Calu3 (cell line): ENCODE measurements at regions not wholly inside any gene's neighbourhood (a gene's known extent, or its start where the extent isn't known, plus 50 kb on each side); places are given as distances from the start of the nearest gene placed in this dataset.
"Not testable (repeated sequence)": the region's sequence is repeated elsewhere in the genome, so short reads cannot be mapped to it uniquely, and the experiment has no call there.

ENCODE experiments used
- BruUV-seq: library from RNA; stranded (reverse); fragments of 400-500 nt; replicated peaks from 2 replicates; lab custom pipeline; 2021; lab: Mats Ljungman, UMichigan
- CTCF ChIA-PET: fragments of 300-600 bp; sonication (Branson Sonifier 250); formaldehyde crosslinking; loops from one replicate; lab custom pipeline; 2022; ENCODE audit warnings: antibody characterized with exemption; lab: Charles Lee
- DNase-seq: peaks from one replicate; pipeline ENCODE4 v3.0.0; 2022
- H3K27ac Mint-ChIP-seq: one replicate; pipeline ENCODE4 v1.8.0; 2022; ENCODE audit warnings: mixed read lengths; ENCODE audit not compliant: unreplicated experiment
- H3K27me3 Mint-ChIP-seq: one replicate; pipeline ENCODE4 v1.8.0; 2022; ENCODE audit warnings: mixed read lengths; ENCODE audit not compliant: unreplicated experiment
- H3K36me3 Mint-ChIP-seq: one replicate; pipeline ENCODE4 v1.8.0; 2022; ENCODE audit warnings: mild to moderate bottlenecking, moderate library complexity, mixed read lengths; ENCODE audit not compliant: insufficient read depth, unreplicated experiment
- H3K4me1 Mint-ChIP-seq: one replicate; pipeline ENCODE4 v1.8.0; 2022; ENCODE audit warnings: mild to moderate bottlenecking, low read depth, mixed read lengths; ENCODE audit not compliant: unreplicated experiment
- H3K4me3 Mint-ChIP-seq: one replicate; pipeline ENCODE4 v1.8.0; 2022; ENCODE audit warnings: mild to moderate bottlenecking, low read depth, moderate library complexity, mixed read lengths; ENCODE audit not compliant: unreplicated experiment
- H3K9me3 Mint-ChIP-seq: one replicate; pipeline ENCODE4 v1.8.0; 2022; ENCODE audit warnings: low read depth, mixed read lengths; ENCODE audit not compliant: unreplicated experiment
- intact Hi-C: fragments of 100-400 bp; cut with micrococcal nuclease; formaldehyde crosslinking; loops from one replicate; pipeline ENCODE4 v1.10.0; 2022; ENCODE audit not compliant: unreplicated experiment
- TF ChIP-seq, protein P1 (sequence below): fragments of 200-600 bp; IDR thresholded peaks from one replicate; pipeline ENCODE4 v1.8.0; 2022; ENCODE audit warnings: antibody characterized with exemption; ENCODE audit not compliant: unreplicated experiment

DNA sequence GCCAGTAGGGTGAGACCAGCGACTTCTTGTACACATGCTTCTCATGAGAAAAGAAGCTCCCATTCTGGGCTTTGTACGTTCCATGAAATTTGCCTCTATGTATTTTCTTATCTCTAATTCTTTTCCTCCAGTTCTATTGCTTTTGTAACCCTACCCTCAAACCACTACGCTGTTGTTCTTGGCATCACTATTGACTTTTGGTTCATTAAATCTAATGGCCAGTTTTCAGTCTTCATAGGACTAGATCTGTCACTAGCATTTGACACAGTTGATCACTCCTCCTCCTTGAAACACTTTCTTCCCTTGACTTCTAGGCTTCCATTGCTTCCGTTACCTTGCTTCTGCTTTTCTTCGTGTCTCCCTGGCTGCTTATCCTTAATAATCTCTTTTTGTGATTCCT, 121.7 kb upstream of the GOLGA6L4 start:
- no TSS peak for BruUV-seq
- Mint-ChIP-seq H3K4me3 (no peak overlapping the region), H3K9me3 (peaks cover 5% of the 10 kb centered on the region), H3K27ac (no peak overlapping the region), H3K4me1 (peaks cover 9% of the 10 kb centered on the region), H3K36me3 (no peaks in the 10 kb centered on the region), H3K27me3 (peaks cover 40% of the 10 kb centered on the region)
- TF ChIP-seq, protein P1, sequence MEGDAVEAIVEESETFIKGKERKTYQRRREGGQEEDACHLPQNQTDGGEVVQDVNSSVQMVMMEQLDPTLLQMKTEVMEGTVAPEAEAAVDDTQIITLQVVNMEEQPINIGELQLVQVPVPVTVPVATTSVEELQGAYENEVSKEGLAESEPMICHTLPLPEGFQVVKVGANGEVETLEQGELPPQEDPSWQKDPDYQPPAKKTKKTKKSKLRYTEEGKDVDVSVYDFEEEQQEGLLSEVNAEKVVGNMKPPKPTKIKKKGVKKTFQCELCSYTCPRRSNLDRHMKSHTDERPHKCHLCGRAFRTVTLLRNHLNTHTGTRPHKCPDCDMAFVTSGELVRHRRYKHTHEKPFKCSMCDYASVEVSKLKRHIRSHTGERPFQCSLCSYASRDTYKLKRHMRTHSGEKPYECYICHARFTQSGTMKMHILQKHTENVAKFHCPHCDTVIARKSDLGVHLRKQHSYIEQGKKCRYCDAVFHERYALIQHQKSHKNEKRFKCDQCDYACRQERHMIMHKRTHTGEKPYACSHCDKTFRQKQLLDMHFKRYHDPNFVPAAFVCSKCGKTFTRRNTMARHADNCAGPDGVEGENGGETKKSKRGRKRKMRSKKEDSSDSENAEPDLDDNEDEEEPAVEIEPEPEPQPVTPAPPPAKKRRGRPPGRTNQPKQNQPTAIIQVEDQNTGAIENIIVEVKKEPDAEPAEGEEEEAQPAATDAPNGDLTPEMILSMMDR: no peak
- intact Hi-C loops: no loop called here
- no peak for DNase-seq
- CTCF ChIA-PET: no interaction called here

DNA sequence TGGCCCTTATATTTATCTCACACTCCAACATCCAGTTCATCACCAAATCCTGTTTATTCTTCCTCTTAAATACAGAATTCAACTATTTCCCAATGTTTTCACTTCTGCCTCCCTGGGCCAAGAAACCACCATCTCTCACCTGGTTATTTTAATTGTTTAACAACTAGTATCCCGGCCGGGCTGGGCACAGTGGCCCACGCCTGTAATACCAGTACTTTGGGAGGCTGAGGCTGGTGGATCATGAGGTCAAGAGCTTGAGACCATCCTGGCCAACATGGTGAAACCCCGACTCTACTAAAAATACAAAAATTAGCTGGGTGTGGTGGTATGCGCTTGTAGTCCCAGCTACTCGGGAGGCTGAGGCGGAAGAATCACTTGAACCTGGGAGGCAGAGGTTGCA, 120.9 kb upstream of the GOLGA6L4 start:
- intact Hi-C loops, H3K36me3 Mint-ChIP-seq, H3K4me1 Mint-ChIP-seq, BruUV-seq, H3K27ac Mint-ChIP-seq, H3K9me3 Mint-ChIP-seq, DNase-seq, H3K4me3 Mint-ChIP-seq, CTCF ChIA-PET: not testable (repeated sequence)
- peaks cover 47% of the 10 kb centered on the region for H3K27me3 Mint-ChIP-seq

DNA sequence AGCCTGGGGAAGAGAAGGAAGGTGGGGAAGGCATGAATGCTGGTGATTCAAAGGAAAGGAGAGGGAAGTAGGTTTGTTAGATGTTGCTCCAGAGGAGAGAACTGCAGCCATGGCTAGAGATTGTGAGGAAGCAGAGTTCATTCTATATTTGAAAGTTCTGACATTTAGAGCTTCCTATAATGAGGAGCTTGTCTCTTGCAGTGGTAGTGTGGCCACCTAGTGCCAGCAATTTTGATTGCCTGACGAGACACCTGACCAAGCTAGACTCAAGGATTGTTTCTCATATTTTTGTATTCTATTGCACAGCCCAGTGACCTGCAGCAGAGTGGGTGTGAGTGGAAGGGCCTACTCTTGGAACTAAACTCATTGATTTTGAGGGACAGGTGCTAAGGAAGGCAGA, 116.2 kb upstream of the GOLGA6L4 start:
- BruUV-seq, H3K9me3 Mint-ChIP-seq, H3K4me3 Mint-ChIP-seq, intact Hi-C loops, H3K27ac Mint-ChIP-seq, CTCF ChIA-PET, H3K36me3 Mint-ChIP-seq, H3K4me1 Mint-ChIP-seq: not testable (repeated sequence)
- peaks cover 79% of the 10 kb centered on the region for H3K27me3 Mint-ChIP-seq
- DNase-seq: peak; percentile 10

DNA sequence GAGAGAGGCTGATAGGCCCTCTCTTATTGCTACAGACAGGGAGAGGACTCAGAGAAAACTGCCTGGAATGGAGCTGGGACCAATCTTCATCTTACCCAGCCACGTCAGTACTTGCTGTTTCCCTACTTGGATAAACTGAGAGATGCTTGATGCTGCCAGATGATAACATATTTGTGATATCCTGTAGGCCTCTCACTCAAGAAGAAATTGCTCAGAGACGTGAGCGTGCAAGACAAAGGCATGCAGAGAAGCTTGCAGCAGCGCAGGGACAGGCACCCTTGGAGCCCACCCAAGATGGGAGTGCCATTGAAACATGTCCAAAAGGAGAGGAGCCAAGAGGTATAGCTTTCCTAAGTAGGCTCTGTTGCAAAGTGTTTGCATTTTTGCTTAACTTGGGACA, 114.7 kb upstream of the GOLGA6L4 start:
- H3K36me3 Mint-ChIP-seq, H3K27ac Mint-ChIP-seq, DNase-seq, intact Hi-C loops, H3K4me1 Mint-ChIP-seq, H3K9me3 Mint-ChIP-seq, H3K4me3 Mint-ChIP-seq, BruUV-seq: not testable (repeated sequence)
- H3K27me3 Mint-ChIP-seq: peaks cover 85% of the 10 kb centered on the region
- CTCF ChIA-PET: interaction anchor here (0.7 kb wide), 2 partner anchors 27 to 86 kb away, joined by 3 read pairs; no protein-coding TSS in a partner anchor

DNA sequence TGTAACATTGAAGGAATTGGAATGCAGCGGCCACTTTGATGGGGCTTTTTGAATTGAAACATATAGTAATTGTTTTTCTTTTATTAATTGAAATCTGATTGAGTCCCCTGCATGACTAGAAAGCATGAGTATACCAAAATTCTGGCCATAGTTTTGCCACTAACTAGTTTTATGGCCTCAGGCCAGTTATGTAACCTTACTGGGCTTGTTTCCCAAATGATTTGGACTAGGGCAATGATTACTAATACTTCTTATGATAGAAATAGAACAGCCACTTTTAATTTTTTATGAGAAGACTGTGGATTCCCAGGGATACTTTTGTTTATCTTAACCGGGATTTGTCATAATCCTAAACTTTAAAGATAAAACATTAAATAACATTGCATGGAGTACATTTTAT, 106.9 kb upstream of the GOLGA6L4 start:
- H3K4me3 Mint-ChIP-seq, CTCF ChIA-PET, H3K27ac Mint-ChIP-seq, BruUV-seq, H3K36me3 Mint-ChIP-seq, DNase-seq, H3K9me3 Mint-ChIP-seq, intact Hi-C loops: not testable (repeated sequence)
- Mint-ChIP-seq H3K27me3 (peaks cover 34% of the 10 kb centered on the region), H3K4me1 (peaks cover 14% of the 10 kb centered on the region)

DNA sequence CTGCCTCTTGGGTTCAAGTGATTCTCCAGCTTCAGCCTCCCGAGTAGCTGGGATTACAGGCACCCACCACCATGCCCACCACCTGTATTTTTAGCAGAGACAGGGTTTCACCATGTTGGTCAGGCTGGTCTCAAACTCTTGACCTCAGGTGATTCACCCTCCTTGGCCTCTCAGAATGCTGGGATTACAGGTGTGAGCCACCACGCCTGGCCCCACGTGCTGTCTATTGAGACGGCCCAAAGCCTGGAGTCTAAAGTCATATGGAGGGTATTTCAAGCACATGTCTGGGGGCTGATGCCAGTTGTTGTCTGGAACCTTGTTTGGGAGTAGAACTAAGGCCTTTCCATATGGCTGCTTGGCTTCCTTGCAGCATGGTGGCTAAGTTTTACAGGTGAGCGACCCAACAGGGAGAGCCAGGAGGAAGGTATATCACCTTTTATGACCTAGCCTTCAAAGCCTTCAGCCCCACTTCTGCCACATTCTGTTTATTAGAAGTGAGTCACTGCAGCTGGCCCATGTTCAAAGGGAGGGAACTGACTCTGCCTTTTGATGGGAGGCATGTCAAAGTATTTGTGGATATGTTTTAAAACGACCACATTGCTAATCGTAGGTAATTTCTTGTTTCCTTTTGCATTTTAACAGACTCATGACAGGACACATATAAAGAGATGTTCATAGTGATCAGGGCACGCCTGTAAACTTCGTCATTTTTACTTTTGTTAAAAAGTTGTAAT, 105.3 kb upstream of the GOLGA6L4 start:
- CTCF ChIA-PET, BruUV-seq: not testable (repeated sequence)

DNA sequence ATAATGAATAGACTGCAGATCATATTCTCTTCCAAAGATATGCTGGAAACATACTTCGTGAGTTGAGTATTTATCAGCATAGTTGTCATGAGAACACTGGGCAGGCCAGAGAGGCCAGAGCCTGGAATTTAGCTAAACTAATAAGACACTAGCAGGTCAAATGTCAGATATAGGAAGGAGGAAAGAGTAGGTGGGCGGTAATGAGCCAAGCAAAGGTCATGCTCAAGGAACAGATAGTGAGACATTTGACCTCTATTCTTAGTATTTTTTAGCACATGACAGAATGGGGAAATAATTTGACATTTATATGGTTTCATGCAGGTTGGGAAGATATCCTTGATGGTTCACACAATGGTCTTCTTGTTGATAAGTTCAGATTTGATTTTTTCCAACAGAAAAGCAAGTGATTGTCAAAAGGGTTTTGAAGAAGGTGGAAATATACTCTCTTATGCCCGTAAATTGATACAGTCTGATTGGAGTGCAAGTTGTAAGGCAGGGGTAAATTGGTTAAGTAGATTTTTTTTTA, 99.6 kb upstream of the GOLGA6L4 start:
- H3K9me3 Mint-ChIP-seq, DNase-seq, intact Hi-C loops, BruUV-seq, H3K36me3 Mint-ChIP-seq, CTCF ChIA-PET, H3K4me3 Mint-ChIP-seq, H3K27me3 Mint-ChIP-seq, H3K27ac Mint-ChIP-seq: not testable (repeated sequence)
- peaks cover 13% of the 10 kb centered on the region for H3K4me1 Mint-ChIP-seq

More for the DNA sequence above, 105.3 kb upstream of the GOLGA6L4 start:
- H3K4me3 Mint-ChIP-seq, DNase-seq, H3K36me3 Mint-ChIP-seq, H3K9me3 Mint-ChIP-seq, intact Hi-C loops, H3K27ac Mint-ChIP-seq: not testable (repeated sequence)
- peaks cover 18% of the 10 kb centered on the region for H3K27me3 Mint-ChIP-seq
- H3K4me1 Mint-ChIP-seq: peaks cover 15% of the 10 kb centered on the region
